Small intestine (tissue), 7 donors: ENCODE measurements at regions not wholly inside any gene's neighbourhood (a gene's known extent, or its start where the extent isn't known, plus 50 kb on each side); places are given as distances from the start of the nearest gene placed in this dataset.

Experiments used
- DNase-seq, 2 donors: peaks; one replicate each; pipeline versions ENCODE4 v3.0.0 to v3.0.0-alpha.2; 2013
- FAIRE-seq: peaks from 2 replicates; lab custom pipeline; 2012; peaks lifted over from hg19 to GRCh38; lab: Jason Lieb, UNC
- H3K27ac ChIP-seq, 3 donors: one replicate each; pipeline ENCODE4 v1.5.1; 2013; ENCODE audit warnings: low read length in 2 of 3, mild to moderate bottlenecking in 2 of 3, control low read depth in 1 of 3, inconsistent platforms in 1 of 3, low read depth in 1 of 3, moderate library complexity in 1 of 3
- H3K27me3 ChIP-seq, 3 donors: one replicate each; pipeline ENCODE4 v1.6.1; 2013; ENCODE audit warnings: low read length in 3 of 3, inconsistent platforms in 1 of 3; ENCODE audit not compliant: control insufficient read depth in 3 of 3, insufficient read depth in 3 of 3
- H3K36me3 ChIP-seq, 3 donors: one replicate each; pipeline ENCODE4 v1.6.1; 2013; ENCODE audit warnings: low read length in 3 of 3, inconsistent platforms in 1 of 3, low read depth in 1 of 3, mild to moderate bottlenecking in 1 of 3, moderate library complexity in 1 of 3; ENCODE audit not compliant: control insufficient read depth in 3 of 3, insufficient read depth in 2 of 3
- H3K4me1 ChIP-seq, 3 donors: one replicate each; pipeline ENCODE4 v1.6.1; 2013; ENCODE audit warnings: low read length in 2 of 3, inconsistent platforms in 1 of 3, low read depth in 1 of 3, mild to moderate bottlenecking in 1 of 3, moderate library complexity in 1 of 3; ENCODE audit not compliant: control insufficient read depth in 3 of 3, insufficient read depth in 2 of 3
- H3K4me3 ChIP-seq, 3 donors: one replicate each; pipeline ENCODE4 v1.5.1; 2013; ENCODE audit warnings: low read length in 3 of 3, control low read depth in 1 of 3, inconsistent platforms in 1 of 3, low read depth in 1 of 3, mild to moderate bottlenecking in 1 of 3, moderate library complexity in 1 of 3
- H3K9me3 ChIP-seq, 2 donors: one replicate each; pipeline ENCODE4 v1.6.1; 2013; ENCODE audit warnings: low read depth in 1 of 2, low read length in 1 of 2; ENCODE audit not compliant: control insufficient read depth in 2 of 2, insufficient read depth in 1 of 2
- WGBS, 3 donors: extraction: QIAGEN DNeasy Blood & Tissue Kit; methylation state at CpG; one replicate each; pipeline ENCODE4 v1.1.7; 2013; 5-methylcytosine and 5-hydroxymethylcytosine counted together
- donor health status: healthy with polysubstance abuse.
- donor health status: control.
- donor health status: control.
- donor health status: Bipolar disorder and iron deficiency.
- donor health status: healthy.

GRCh38 chr4:38284294-38285030 lies 324.3 kb downstream of the PTTG2 start:
- WGBS, 3 donors, result 73 to 92% (median 83%) methylated on average over 2 of the region's 2 CpGs
- Histone ChIP-seq H3K27ac (no peak overlapping the region), H3K36me3 (no peaks in the 10 kb centered on the region), H3K4me1 (peaks cover 0 to 11% (median 5%) of the 10 kb centered on the region in 3 donors), H3K4me3 (no peak overlapping the region), H3K27me3 (no peaks in the 10 kb centered on the region), H3K9me3 (no peaks in the 10 kb centered on the region)
- FAIRE-seq (no peak), DNase-seq (no peak)

GRCh38 chr4:38287101-38287851 lies 327.1 kb downstream of the PTTG2 start:
- Histone ChIP-seq H3K4me1 (no peaks in the 10 kb centered on the region), H3K27me3 (no peaks in the 10 kb centered on the region), H3K4me3 (no peak overlapping the region), H3K9me3 (no peaks in the 10 kb centered on the region), H3K27ac (no peak overlapping the region), H3K36me3 (no peaks in the 10 kb centered on the region)
- no peak for FAIRE-seq
- DNase-seq, result no peak
- 86 to 93% (median 92%) methylated on average over 10 of the region's 10 CpGs for WGBS, 3 donors

- Histone ChIP-seq H3K9me3 (peaks cover 0 to 8% of the 10 kb centered on the region in 2 donors), H3K27ac (no peak overlapping the region)
- WGBS, 3 donors, result 94 to 96% (median 95%) methylated on average over 1 of the region's 1 CpG
Measured at GRCh38 chr4:38289553-38289952, 329.4 kb downstream of the PTTG2 start.

GRCh38 chr4:38290366-38290765 lies 330.2 kb downstream of the PTTG2 start:
- Histone ChIP-seq H3K36me3 (no peaks in the 10 kb centered on the region), H3K27me3 (no peaks in the 10 kb centered on the region), H3K9me3 (peaks cover 0 to 8% of the 10 kb centered on the region in 2 donors), H3K4me3 (no peak overlapping the region), H3K4me1 (no peaks in the 10 kb centered on the region), H3K27ac (no peak overlapping the region)
- 69 to 88% (median 87%) methylated on average over 3 of the region's 3 CpGs for WGBS, 3 donors
- no peak for FAIRE-seq
- DNase-seq, result no peak

More at GRCh38 chr4:38289553-38289952, 329.4 kb downstream of the PTTG2 start:
- Histone ChIP-seq H3K36me3 (no peaks in the 10 kb centered on the region), H3K27me3 (no peaks in the 10 kb centered on the region), H3K4me3 (no peak overlapping the region), H3K4me1 (no peaks in the 10 kb centered on the region)
- DNase-seq (no peak), FAIRE-seq (no peak)

GRCh38 chr4:38290914-38291313 lies 330.7 kb downstream of the PTTG2 start:
- FAIRE-seq (no peak), DNase-seq (no peak)
- Histone ChIP-seq H3K36me3 (no peaks in the 10 kb centered on the region), H3K9me3 (peaks cover 0 to 8% of the 10 kb centered on the region in 2 donors), H3K27me3 (no peaks in the 10 kb centered on the region), H3K27ac (no peak overlapping the region), H3K4me1 (no peaks in the 10 kb centered on the region), H3K4me3 (no peak overlapping the region)
- WGBS, 3 donors, result 67 to 82% (median 71%) methylated on average over 1 of the region's 1 CpG

- 69 to 76% (median 71%) methylated on average over 1 of the region's 1 CpG for WGBS, 3 donors
- peak; percentile 35 to 48 for DNase-seq
Measured at GRCh38 chr4:38292529-38292928, 332.3 kb downstream of the PTTG2 start.

GRCh38 chr4:38294238-38294637 lies 334.0 kb downstream of the PTTG2 start:
- Histone ChIP-seq H3K36me3 (no peaks in the 10 kb centered on the region), H3K27ac (no peak overlapping the region), H3K27me3 (no peaks in the 10 kb centered on the region), H3K9me3 (peaks cover 0 to 25% of the 10 kb centered on the region in 2 donors), H3K4me1 (no peaks in the 10 kb centered on the region), H3K4me3 (no peak overlapping the region)
- WGBS, 3 donors, result 93 to 100% (median 100%) methylated on average over 1 of the region's 1 CpG
- FAIRE-seq (no peak), DNase-seq (no peak)

More at GRCh38 chr4:38292529-38292928, 332.3 kb downstream of the PTTG2 start:
- no peaks in the 10 kb centered on the region for H3K36me3 ChIP-seq
- H3K9me3 ChIP-seq, result peaks cover 0 to 16% of the 10 kb centered on the region in 2 donors
- no peak for FAIRE-seq
- H3K4me1 ChIP-seq, result no peaks in the 10 kb centered on the region
- no peaks in the 10 kb centered on the region for H3K27me3 ChIP-seq
- no peak overlapping the region for H3K4me3 ChIP-seq
- peak overlapping the region in 1 of 3 donors; percentile 12 for H3K27ac ChIP-seq

- DNase-seq (no peak), FAIRE-seq (no peak)
- Histone ChIP-seq H3K4me3 (no peak overlapping the region), H3K27ac (no peak overlapping the region), H3K4me1 (no peaks in the 10 kb centered on the region), H3K27me3 (no peaks in the 10 kb centered on the region), H3K9me3 (peaks cover 0 to 30% of the 10 kb centered on the region in 2 donors), H3K36me3 (no peaks in the 10 kb centered on the region)
- WGBS, 3 donors, result 94 to 97% (median 96%) methylated on average over 3 of the region's 3 CpGs
Measured at GRCh38 chr4:38297061-38297460, 336.9 kb downstream of the PTTG2 start.
